HEK293T (cell line): ENCODE measurements at regions not wholly inside any gene's neighbourhood (a gene's known extent, or its start where the extent isn't known, plus 50 kb on each side); places are given as distances from the start of the nearest gene placed in this dataset.

Experiments
- BHLHE40 ChIP-seq: fragments of 450-650 bp; IDR thresholded peaks from 2 replicates; pipeline ENCODE4 v1.6.1; 2016; ENCODE audit warnings: mild to moderate bottlenecking, moderate library complexity, borderline replicate concordance
- ELF4 ChIP-seq: fragments of 450-650 bp; IDR thresholded peaks from 2 replicates; pipeline ENCODE4 v1.6.1; 2017; ENCODE audit warnings: antibody characterized with exemption
- FOXM1 ChIP-seq: fragments of 450-650 bp; IDR thresholded peaks from 2 replicates; pipeline ENCODE4 v1.6.1; 2017; ENCODE audit warnings: mild to moderate bottlenecking, borderline replicate concordance
- HDGF ChIP-seq: fragments of 450-650 bp; IDR thresholded peaks from 2 replicates; pipeline ENCODE4 v1.6.1; 2017; ENCODE audit warnings: antibody characterized with exemption, borderline replicate concordance
- NFRKB ChIP-seq: fragments of 450-650 bp; IDR thresholded peaks from 2 replicates; pipeline ENCODE4 v1.6.1; 2016; ENCODE audit warnings: mild to moderate bottlenecking, moderate library complexity
- SP1 ChIP-seq: fragments of 450-650 bp; IDR thresholded peaks from 2 replicates; pipeline ENCODE4 v1.6.1; 2017
- SUZ12 ChIP-seq: fragments of 450-650 bp; IDR thresholded peaks from 2 replicates; pipeline ENCODE4 v1.6.1; 2016; ENCODE audit warnings: mild to moderate bottlenecking
- TARDBP ChIP-seq: fragments of 450-650 bp; IDR thresholded peaks from 2 replicates; pipeline ENCODE4 v1.6.1; 2016
- ZNF384 ChIP-seq: fragments of 450-650 bp; IDR thresholded peaks from 2 replicates; pipeline ENCODE4 v1.6.1; 2016
- TF ChIP-seq, protein P1 (sequence below): fragments of 450-650 bp; IDR thresholded peaks from 2 replicates; pipeline ENCODE4 v1.6.1; 2016

DNA sequence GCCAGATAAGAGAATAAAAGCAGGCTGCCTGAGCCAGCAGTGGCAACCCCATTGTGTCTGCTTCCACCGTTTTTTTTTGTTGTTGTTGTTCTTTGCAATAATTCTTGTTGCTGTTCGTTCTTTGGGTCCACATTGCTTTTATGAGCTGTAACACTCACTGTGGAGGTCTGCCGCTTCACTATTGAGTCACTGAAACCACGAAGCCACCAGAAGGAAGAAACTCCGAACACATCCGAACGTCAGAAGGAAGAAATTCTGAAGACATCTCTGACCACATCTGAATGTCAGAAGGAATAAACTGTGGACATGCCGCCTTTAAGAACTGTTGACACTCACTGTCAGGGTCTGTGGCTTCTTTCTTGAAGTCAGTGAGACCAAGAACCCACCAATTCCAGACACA is 110.5 kb downstream of the PCDH18 start:
- TF ChIP-seq FOXM1 (no peak), ZNF384 (no peak), NFRKB (no peak), BHLHE40 (no peak), ELF4 (no peak), TARDBP (no peak), SUZ12 (no peak), HDGF (no peak), SP1 (no peak)
- TF ChIP-seq, protein P1, sequence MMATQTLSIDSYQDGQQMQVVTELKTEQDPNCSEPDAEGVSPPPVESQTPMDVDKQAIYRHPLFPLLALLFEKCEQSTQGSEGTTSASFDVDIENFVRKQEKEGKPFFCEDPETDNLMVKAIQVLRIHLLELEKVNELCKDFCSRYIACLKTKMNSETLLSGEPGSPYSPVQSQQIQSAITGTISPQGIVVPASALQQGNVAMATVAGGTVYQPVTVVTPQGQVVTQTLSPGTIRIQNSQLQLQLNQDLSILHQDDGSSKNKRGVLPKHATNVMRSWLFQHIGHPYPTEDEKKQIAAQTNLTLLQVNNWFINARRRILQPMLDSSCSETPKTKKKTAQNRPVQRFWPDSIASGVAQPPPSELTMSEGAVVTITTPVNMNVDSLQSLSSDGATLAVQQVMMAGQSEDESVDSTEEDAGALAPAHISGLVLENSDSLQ = no peak
